IMR-90 (cell line): ENCODE measurements at regions not wholly inside any gene's neighbourhood (a gene's known extent, or its start where the extent isn't known, plus 50 kb on each side); places are given as distances from the start of the nearest gene placed in this dataset.
"Not testable (repeated sequence)": the region's sequence is repeated elsewhere in the genome, so short reads cannot be mapped to it uniquely, and the experiment has no call there.

ENCODE experiments used
- ATAC-seq: fragments of 200-7000 bp; cut with Tn5 transposase; 2 replicates; pipeline ENCODE4 v1.9.1; 2020; ENCODE audit warnings: low read depth, mild to moderate bottlenecking, moderate library complexity
- BruUV-seq: library from RNA; stranded (reverse); fragments of 400-500 nt; replicated peaks from 2 replicates; lab custom pipeline; 2021; lab: Mats Ljungman, UMichigan
- CTCF ChIA-PET: fragments of 300-600 bp; formaldehyde crosslinking; extraction: SDS; loops from one replicate; lab custom pipeline; 2021; ENCODE audit warnings: antibody characterized with exemption; lab: Yijun Ruan, JAX
- POLR2A ChIA-PET: fragments of 300-600 bp; sonication (Branson Sonifier 250); formaldehyde crosslinking; loops from one replicate; lab custom pipeline; 2022; ENCODE audit warnings: antibody characterized with exemption; ENCODE audit not compliant: unreplicated experiment; lab: Charles Lee
- DNase-seq: peaks from one replicate; pipeline ENCODE4 v3.0.0; 2013
- H2AFZ ChIP-seq: replicated peaks from 2 replicates; pipeline ENCODE3; 2013; ENCODE audit warnings: low read length, mild to moderate bottlenecking; ENCODE audit not compliant: poor library complexity
- H2AK5ac ChIP-seq: 2 replicates; pipeline ENCODE4 v1.6.1; 2013; ENCODE audit warnings: low read depth, low read length, inconsistent platforms
- H2AK9ac ChIP-seq: replicated peaks from 2 replicates; pipeline ENCODE3; 2013; ENCODE audit warnings: mild to moderate bottlenecking, low read depth, low read length, moderate library complexity; ENCODE audit not compliant: poor library complexity
- H2BK120ac ChIP-seq: 2 replicates; pipeline ENCODE4 v1.6.1; 2013; ENCODE audit warnings: low read depth, low read length, inconsistent platforms
- H2BK15ac ChIP-seq: 3 replicates; pipeline ENCODE4 v1.6.1; 2013; ENCODE audit warnings: low read depth, low read length, inconsistent platforms
- H2BK20ac ChIP-seq: 2 replicates; pipeline ENCODE4 v1.6.1; 2013; ENCODE audit warnings: low read depth, mild to moderate bottlenecking, inconsistent platforms, low read length, moderate library complexity
- H2BK5ac ChIP-seq: 2 replicates; pipeline ENCODE4 v1.6.1; 2013; ENCODE audit warnings: mild to moderate bottlenecking, low read depth, low read length, inconsistent platforms; ENCODE audit not compliant: poor library complexity, severe bottlenecking
- H3K14ac ChIP-seq: replicated peaks from 2 replicates; pipeline ENCODE4 v1.6.1; 2013; ENCODE audit warnings: low read depth, low read length, inconsistent platforms
- H3K18ac ChIP-seq: 2 replicates; pipeline ENCODE4 v1.6.1; 2013; ENCODE audit warnings: low read depth, low read length, control low read depth
- H3K23ac ChIP-seq: 2 replicates; pipeline ENCODE4 v1.6.1; 2013; ENCODE audit warnings: low read depth, low read length, inconsistent platforms
- H3K27ac ChIP-seq: 2 replicates; pipeline ENCODE4 v1.5.1; 2013; ENCODE audit warnings: mild to moderate bottlenecking, control low read depth, low read length; ENCODE audit not compliant: insufficient read depth
- H3K27me3 ChIP-seq: 2 replicates; pipeline ENCODE4 v1.6.1; 2013; ENCODE audit warnings: low read length; ENCODE audit not compliant: control insufficient read depth, insufficient read depth
- H3K36me3 ChIP-seq: 2 replicates; pipeline ENCODE4 v1.6.1; 2013; ENCODE audit warnings: low read length, mixed read lengths; ENCODE audit not compliant: control insufficient read depth, insufficient read depth
- H3K4ac ChIP-seq: 2 replicates; pipeline ENCODE4 v1.6.1; 2013; ENCODE audit warnings: low read depth, low read length, inconsistent platforms
- H3K4me1 ChIP-seq: 2 replicates; pipeline ENCODE4 v1.6.1; 2013; ENCODE audit warnings: low read length, mixed read lengths; ENCODE audit not compliant: control insufficient read depth, insufficient read depth
- H3K4me2 ChIP-seq: 2 replicates; pipeline ENCODE4 v1.6.1; 2013; ENCODE audit warnings: low read depth, mild to moderate bottlenecking, control low read depth, low read length, moderate library complexity
- H3K4me3 ChIP-seq: 2 replicates; pipeline ENCODE4 v1.5.1; 2013; ENCODE audit warnings: low read depth, mild to moderate bottlenecking, control low read depth, low read length, moderate library complexity; ENCODE audit not compliant: insufficient read depth
- H3K56ac ChIP-seq: 2 replicates; pipeline ENCODE4 v1.6.1; 2013; ENCODE audit warnings: low read length, inconsistent platforms; ENCODE audit not compliant: insufficient read depth; ENCODE audit errors: extremely low read depth
- H3K79me1 ChIP-seq, 2 experiments: 2 replicates each; pipeline ENCODE4 v1.6.1; 2013; ENCODE audit warnings: low read length in 2 of 2, inconsistent platforms in 1 of 2, low read depth in 1 of 2
- H3K9ac ChIP-seq: 2 replicates; pipeline ENCODE4 v1.6.1; 2013; ENCODE audit warnings: low read depth, low read length, control low read depth
- H3K9me1 ChIP-seq: 2 replicates; pipeline ENCODE4 v1.6.1; 2013; ENCODE audit warnings: low read length, inconsistent platforms; ENCODE audit not compliant: insufficient read depth
- H3K9me3 ChIP-seq: 2 replicates; pipeline ENCODE4 v1.6.1; 2013; ENCODE audit warnings: low read length; ENCODE audit not compliant: control insufficient read depth, insufficient read depth
- H4K20me1 ChIP-seq: 2 replicates; pipeline ENCODE4 v1.6.1; 2013; ENCODE audit warnings: low read length, inconsistent platforms; ENCODE audit not compliant: insufficient read depth
- H4K5ac ChIP-seq: 2 replicates; pipeline ENCODE4 v1.6.1; 2013; ENCODE audit warnings: mild to moderate bottlenecking, low read depth, low read length, control low read depth
- H4K8ac ChIP-seq, 2 experiments: 2 replicates each; pipeline ENCODE4 v1.6.1; 2013; ENCODE audit warnings: low read depth in 2 of 2, low read length in 2 of 2, control low read depth in 1 of 2, inconsistent platforms in 1 of 2
- H4K91ac ChIP-seq: 2 replicates; pipeline ENCODE4 v1.6.1; 2013; ENCODE audit warnings: low read depth, low read length, inconsistent platforms; ENCODE audit not compliant: insufficient read depth
- WGBS, 2 experiments: methylation state at CpG; one replicate each; pipeline versions ENCODE4 v1.1.5 to v1.1.7; 2013; ENCODE audit warnings: missing lambda C conversion rate in 2 of 2; ENCODE audit not compliant: insufficient read length in 1 of 2; ENCODE audit errors: extremely low coverage in 2 of 2; 5-methylcytosine and 5-hydroxymethylcytosine counted together
- dilution Hi-C: fragments of 300-500 bp; cut with HindIII; formaldehyde crosslinking; loops from one replicate; pipeline ENCODE4 v1.14.3; 2018; ENCODE audit warnings: low sequenced_read_pairs; ENCODE audit not compliant: unreplicated experiment
- in situ Hi-C: fragments of 300-500 bp; cut with MboI; formaldehyde crosslinking; loops from 3 replicates; pipeline ENCODE4 v1.14.3; 2019; ENCODE audit warnings: low sequenced_read_pairs, inconsistent platforms, mixed read lengths
- intact Hi-C: fragments of 100-400 bp; cut with micrococcal nuclease; formaldehyde crosslinking; loops from 2 replicates; pipeline ENCODE4 v1.10.0; 2022

DNA sequence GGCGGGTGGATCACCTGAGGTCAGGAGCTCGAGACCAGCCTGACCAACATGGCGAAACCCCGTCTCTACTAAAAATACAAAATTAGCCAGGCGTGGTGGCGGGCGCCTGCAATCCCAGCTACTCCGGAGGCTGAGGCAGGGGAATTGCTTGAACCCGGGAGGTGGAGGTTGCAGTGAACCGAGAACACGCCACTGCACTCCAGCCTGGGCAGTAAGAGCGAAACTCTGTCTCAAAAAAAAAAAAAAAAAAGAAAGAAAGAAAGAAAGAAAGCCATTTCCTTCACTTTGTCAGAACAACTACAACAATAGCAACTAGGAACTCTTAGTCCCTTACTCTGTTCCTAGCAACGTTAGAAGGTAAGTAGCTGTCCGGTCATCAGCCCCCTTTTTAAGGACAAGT is 222.9 kb upstream of the JARID2 start:
- H3K18ac ChIP-seq, H2BK5ac ChIP-seq, DNase-seq, H3K36me3 ChIP-seq, H3K23ac ChIP-seq, POLR2A ChIA-PET, ATAC-seq, H3K9me3 ChIP-seq, dilution Hi-C loops, intact Hi-C loops, H3K56ac ChIP-seq, H3K27ac ChIP-seq, H3K14ac ChIP-seq, H3K4me3 ChIP-seq, H2BK15ac ChIP-seq, BruUV-seq, H3K4ac ChIP-seq, H4K91ac ChIP-seq, H2AFZ ChIP-seq, H3K9ac ChIP-seq, H3K4me2 ChIP-seq, H3K79me1 ChIP-seq, H4K8ac ChIP-seq, H4K5ac ChIP-seq, H4K20me1 ChIP-seq, H2BK20ac ChIP-seq, H3K27me3 ChIP-seq, H2BK120ac ChIP-seq, CTCF ChIA-PET, H2AK5ac ChIP-seq, H2AK9ac ChIP-seq, in situ Hi-C loops, H3K9me1 ChIP-seq, H3K4me1 ChIP-seq: not testable (repeated sequence)
- no CpG with 5 or more reads among the region's 14 CpGs for WGBS, 2 experiments
